ENCODE measurements at regions not wholly inside any gene's neighbourhood (a gene's known extent, or its start where the extent isn't known, plus 50 kb on each side); places are given as distances from the start of the nearest gene placed in this dataset.

DNA sequence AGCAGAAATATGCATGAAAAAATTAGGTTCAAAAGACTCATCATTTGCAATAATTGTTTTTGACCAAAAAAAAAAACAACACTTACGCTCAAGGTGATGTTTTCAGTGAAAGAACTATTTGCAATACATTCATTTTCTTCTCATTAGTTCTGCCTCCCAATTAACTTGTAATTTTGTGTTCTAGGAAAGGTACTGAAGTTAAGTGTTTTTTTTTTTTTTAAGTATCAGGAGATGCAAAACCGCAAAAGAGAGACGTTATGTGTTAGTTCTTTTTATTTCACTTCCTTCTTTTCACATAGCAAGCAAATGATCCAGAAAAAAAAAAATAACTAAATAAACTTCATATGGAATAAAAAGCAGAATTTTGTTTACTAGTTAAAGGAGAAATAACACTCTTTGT, 735.2 kb upstream of the GCFC2 start:
- TF ChIP-seq CTCF (conservative IDR thresholded peaks at IDR 0.05) (no peak), ZFX (IDR thresholded peaks at IDR 0.05) (no peak)

Data from C4-2B (cell line).